GM12874 (cell line): ENCODE measurements at regions not wholly inside any gene's neighbourhood (a gene's known extent, or its start where the extent isn't known, plus 50 kb on each side); places are given as distances from the start of the nearest gene placed in this dataset.

Experiments
- CTCF ChIP-seq: IDR thresholded peaks from 2 replicates; pipeline ENCODE4 v1.5.1; 2011; ENCODE audit warnings: low read depth, mild to moderate bottlenecking, control low read depth, low read length, moderate library complexity; ENCODE audit not compliant: insufficient read depth

GRCh38 chr18:1658908-1659566, 754.4 kb downstream of the ADCYAP1 start:
- no peak for TF ChIP-seq CTCF

DNA sequence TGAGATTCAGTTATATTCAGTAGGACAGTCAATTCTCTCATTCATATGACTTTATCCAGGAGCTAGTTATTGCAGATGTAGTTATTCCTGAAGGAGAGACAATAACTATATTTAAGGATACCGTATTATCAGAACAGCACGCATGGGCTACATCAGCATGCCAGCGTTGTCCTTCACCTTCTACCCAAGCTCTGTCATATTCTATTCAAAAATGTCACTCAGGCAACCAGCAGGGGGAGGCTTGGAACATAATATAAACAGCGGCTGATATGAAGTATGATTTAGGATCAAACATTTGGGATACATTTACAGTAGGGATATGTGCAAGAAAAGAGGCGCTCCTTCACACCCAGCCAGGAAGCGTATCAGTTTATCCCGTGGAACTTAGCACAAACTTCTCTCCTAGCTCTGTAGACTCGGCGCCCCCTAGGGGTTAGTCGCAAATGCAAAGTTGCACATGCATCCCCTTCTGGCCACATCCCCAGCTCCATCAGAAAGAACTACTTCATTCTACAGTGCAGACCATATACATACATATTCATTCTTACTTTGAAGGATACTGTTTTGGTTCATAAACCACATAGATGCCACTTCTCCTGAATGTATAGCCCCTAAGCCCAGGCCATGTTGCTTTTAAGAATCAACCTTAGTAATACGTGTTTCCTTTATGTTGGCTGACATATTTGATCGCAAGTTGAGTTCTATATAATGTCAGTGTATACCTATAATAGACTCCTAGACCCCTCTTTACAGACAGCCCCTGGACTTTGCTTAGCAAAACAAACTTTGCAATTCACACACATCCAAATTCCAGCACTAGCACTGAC, 759.4 kb downstream of the ADCYAP1 start:
- TF ChIP-seq CTCF, result peak; percentile 85

DNA sequence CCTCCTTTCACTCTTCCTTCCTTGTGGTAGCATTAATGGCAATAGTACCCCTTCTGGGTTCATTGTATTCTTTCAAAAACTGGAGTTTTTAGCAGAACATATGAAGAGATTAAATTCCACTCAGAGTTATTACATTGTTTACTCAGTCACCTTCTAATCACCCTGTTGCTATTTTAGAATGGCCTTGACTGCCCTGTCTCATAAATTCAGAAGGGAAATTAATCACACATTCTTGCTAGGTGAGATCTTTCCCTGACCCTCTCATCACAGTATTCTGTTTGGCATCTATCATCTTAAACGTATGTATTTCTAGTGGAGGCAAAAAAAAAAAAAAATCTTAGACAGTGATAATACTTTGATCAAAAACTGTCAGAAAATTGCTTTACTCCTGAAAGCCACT, 760.4 kb downstream of the ADCYAP1 start:
- no peak for TF ChIP-seq CTCF

DNA sequence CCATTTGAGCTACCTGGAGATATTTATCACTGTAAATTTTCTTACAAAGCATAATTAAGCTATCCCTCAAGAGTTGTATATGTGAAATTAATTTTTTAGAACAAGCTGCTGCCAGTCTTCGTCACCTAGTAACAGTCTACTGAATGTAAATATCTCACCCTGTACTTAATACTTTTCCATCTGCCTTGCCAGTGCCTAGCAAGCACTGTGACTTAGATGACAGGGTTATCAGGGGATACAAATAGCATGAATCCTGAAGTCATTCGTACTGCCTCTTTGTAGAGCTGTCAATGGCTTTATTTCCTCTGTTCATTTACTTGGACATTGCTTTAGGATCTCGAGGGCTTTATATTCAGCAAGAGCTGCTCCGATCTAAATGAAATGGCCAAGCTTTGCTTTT, 763.6 kb downstream of the ADCYAP1 start:
- no peak for TF ChIP-seq CTCF

- no peak for TF ChIP-seq CTCF
Observed at GRCh38 chr18:1676387-1676786, 771.7 kb downstream of the ADCYAP1 start.

DNA sequence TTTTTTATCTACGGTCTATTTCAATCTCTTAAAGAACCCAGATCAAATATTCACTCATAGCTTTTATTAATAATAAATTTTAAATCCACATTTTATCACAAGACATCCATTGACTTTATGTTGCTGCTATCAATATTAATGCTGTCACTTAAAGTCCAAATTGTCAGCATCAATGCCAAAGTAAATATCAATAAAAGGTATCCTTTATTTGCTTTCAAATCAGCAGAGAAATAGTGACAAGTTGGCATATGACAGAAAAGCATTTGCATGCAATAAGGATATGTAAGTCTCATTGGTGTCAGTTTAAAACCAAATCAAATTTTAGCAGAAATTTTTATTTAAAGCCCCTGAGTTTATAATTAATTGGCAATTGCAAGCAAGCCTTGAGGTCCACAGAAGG, 775.4 kb downstream of the ADCYAP1 start:
- no peak for TF ChIP-seq CTCF

DNA sequence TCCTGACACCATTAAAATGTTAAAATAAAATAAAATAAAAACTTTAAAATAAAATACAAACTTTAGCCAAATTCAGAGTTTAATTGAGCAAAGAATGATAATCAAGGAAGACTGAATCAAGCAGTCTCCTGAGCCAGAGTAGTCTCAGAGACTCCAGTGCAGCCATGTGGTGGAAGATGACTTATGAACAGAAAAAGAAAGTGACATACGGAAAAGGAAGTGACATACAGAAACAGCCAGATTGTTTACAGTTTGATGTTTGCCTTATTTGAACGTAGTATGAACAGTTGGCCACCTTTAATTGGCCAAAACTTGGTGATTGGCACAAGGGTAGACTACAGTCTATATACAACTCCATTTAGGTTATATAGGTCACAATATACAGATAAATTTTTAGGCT, 787.2 kb downstream of the ADCYAP1 start:
- no peak for TF ChIP-seq CTCF
